ENCODE measurements at regions not wholly inside any gene's neighbourhood (a gene's known extent, or its start where the extent isn't known, plus 50 kb on each side); places are given as distances from the start of the nearest gene placed in this dataset.

GRCh38 chr10:8975535-8975934, 921.0 kb downstream of the GATA3 start:
- Histone ChIP-seq H3K4me1 (ENCODE audit: control insufficient read depth, low read depth, low read length) (no peaks in the 10 kb centered on the region), H3K27me3 (ENCODE audit: insufficient read depth, low read length, poor library complexity) (no peaks in the 10 kb centered on the region), H3K18ac (ENCODE audit: low read length) (no peak overlapping the region), H4K5ac (ENCODE audit: low read length) (no peak overlapping the region), H3K79me2 (ENCODE audit: control insufficient read depth, insufficient read depth, low read length) (no peaks in the 10 kb centered on the region), H3K9ac (ENCODE audit: low read length) (no peak overlapping the region), H4K8ac (ENCODE audit: low read depth, low read length) (no peak overlapping the region), H3K27ac (ENCODE audit: low read depth, low read length) (no peak overlapping the region), H3K4me3 (ENCODE audit: low read length) (no peak overlapping the region), H3K56ac (ENCODE audit: low read length) (no peak overlapping the region), H2AK5ac (ENCODE audit: low read length) (no peak overlapping the region), H2BK120ac (ENCODE audit: low read depth, low read length) (no peak overlapping the region), H3K36me3 (ENCODE audit: control insufficient read depth, insufficient read depth, low read length) (no peaks in the 10 kb centered on the region), H2BK5ac (ENCODE audit: low read length) (no peak overlapping the region), H3K4ac (ENCODE audit: low read depth, low read length) (no peak overlapping the region), H3K4me2 (ENCODE audit: low read length) (no peak overlapping the region), H2BK15ac (replicated peaks; ENCODE audit: low read depth) (no peak overlapping the region), H3K79me1 (ENCODE audit: low read length) (no peaks in the 10 kb centered on the region), H3K23ac (ENCODE audit: low read length) (no peak overlapping the region)
- DNase-seq, result peak; percentile 36
- WGBS (ENCODE audit: extremely low coverage, insufficient coverage, low lambda C conversion rate), result no CpG with 5 or more reads among the region's 4 CpGs

GRCh38 chr10:8978100-8978499, 923.6 kb downstream of the GATA3 start:
- no peak overlapping the region for H3K4ac ChIP-seq (ENCODE audit: low read depth, low read length)
- no peak overlapping the region for H3K18ac ChIP-seq (ENCODE audit: low read length)
- no peaks in the 10 kb centered on the region for H3K36me3 ChIP-seq (ENCODE audit: control insufficient read depth, insufficient read depth, low read length)
- no peak overlapping the region for H3K56ac ChIP-seq (ENCODE audit: low read length)
- H3K27me3 ChIP-seq (ENCODE audit: insufficient read depth, low read length, poor library complexity), result no peaks in the 10 kb centered on the region
- no peak overlapping the region for H3K4me3 ChIP-seq (ENCODE audit: low read length)
- H2BK5ac ChIP-seq (ENCODE audit: low read length), result no peak overlapping the region
- H2BK120ac ChIP-seq (ENCODE audit: low read depth, low read length), result no peak overlapping the region
- WGBS (ENCODE audit: extremely low coverage, insufficient coverage, low lambda C conversion rate), result no CpG with 5 or more reads among the region's 3 CpGs
- no peak overlapping the region for H4K5ac ChIP-seq (ENCODE audit: low read length)
- DNase-seq, result no peak
- no peak overlapping the region for H2BK15ac ChIP-seq (replicated peaks; ENCODE audit: low read depth)
- H3K27ac ChIP-seq (ENCODE audit: low read depth, low read length), result no peak overlapping the region
- H3K4me1 ChIP-seq (ENCODE audit: control insufficient read depth, low read depth, low read length), result no peaks in the 10 kb centered on the region
- no peak overlapping the region for H2AK5ac ChIP-seq (ENCODE audit: low read length)
- H4K8ac ChIP-seq (ENCODE audit: low read depth, low read length), result no peak overlapping the region
- no peak overlapping the region for H3K4me2 ChIP-seq (ENCODE audit: low read length)
- no peak overlapping the region for H3K9ac ChIP-seq (ENCODE audit: low read length)
- H3K23ac ChIP-seq (ENCODE audit: low read length), result no peak overlapping the region
- no peaks in the 10 kb centered on the region for H3K79me1 ChIP-seq (ENCODE audit: low read length)
- H3K79me2 ChIP-seq (ENCODE audit: control insufficient read depth, insufficient read depth, low read length), result no peaks in the 10 kb centered on the region

- Histone ChIP-seq H3K4me3 (ENCODE audit: low read length) (no peak overlapping the region), H2BK15ac (replicated peaks; ENCODE audit: low read depth) (no peak overlapping the region), H2BK120ac (ENCODE audit: low read depth, low read length) (no peak overlapping the region), H2BK5ac (ENCODE audit: low read length) (no peak overlapping the region), H2AK5ac (ENCODE audit: low read length) (no peak overlapping the region), H3K18ac (ENCODE audit: low read length) (no peak overlapping the region), H3K27ac (ENCODE audit: low read depth, low read length) (no peak overlapping the region), H3K79me1 (ENCODE audit: low read length) (no peaks in the 10 kb centered on the region), H3K27me3 (ENCODE audit: insufficient read depth, low read length, poor library complexity) (no peaks in the 10 kb centered on the region), H3K9ac (ENCODE audit: low read length) (no peak overlapping the region), H3K56ac (ENCODE audit: low read length) (no peak overlapping the region), H3K4me1 (ENCODE audit: control insufficient read depth, low read depth, low read length) (no peaks in the 10 kb centered on the region), H4K8ac (ENCODE audit: low read depth, low read length) (no peak overlapping the region), H3K4ac (ENCODE audit: low read depth, low read length) (no peak overlapping the region), H3K4me2 (ENCODE audit: low read length) (no peak overlapping the region), H3K36me3 (ENCODE audit: control insufficient read depth, insufficient read depth, low read length) (no peaks in the 10 kb centered on the region), H3K23ac (ENCODE audit: low read length) (no peak overlapping the region), H4K5ac (ENCODE audit: low read length) (no peak overlapping the region), H3K79me2 (ENCODE audit: control insufficient read depth, insufficient read depth, low read length) (no peaks in the 10 kb centered on the region)
- no peak for DNase-seq
- WGBS (ENCODE audit: extremely low coverage, insufficient coverage, low lambda C conversion rate), result no CpG with 5 or more reads among the region's 4 CpGs
These were observed 925.5 kb downstream of the GATA3 start for GRCh38 chr10:8979976-8980375.

- no peak overlapping the region for H3K27ac ChIP-seq (ENCODE audit: low read depth, low read length)
- H3K4ac ChIP-seq (ENCODE audit: low read depth, low read length), result no peak overlapping the region
- H2BK5ac ChIP-seq (ENCODE audit: low read length), result no peak overlapping the region
- H4K5ac ChIP-seq (ENCODE audit: low read length), result no peak overlapping the region
- DNase-seq, result no peak
- H3K27me3 ChIP-seq (ENCODE audit: insufficient read depth, low read length, poor library complexity), result no peaks in the 10 kb centered on the region
- H3K4me1 ChIP-seq (ENCODE audit: control insufficient read depth, low read depth, low read length), result no peaks in the 10 kb centered on the region
- H2AK5ac ChIP-seq (ENCODE audit: low read length), result no peak overlapping the region
- H2BK15ac ChIP-seq (replicated peaks; ENCODE audit: low read depth), result no peak overlapping the region
- H4K8ac ChIP-seq (ENCODE audit: low read depth, low read length), result no peak overlapping the region
- H3K18ac ChIP-seq (ENCODE audit: low read length), result no peak overlapping the region
- no peak overlapping the region for H3K23ac ChIP-seq (ENCODE audit: low read length)
- H3K4me3 ChIP-seq (ENCODE audit: low read length), result no peak overlapping the region
- H2BK120ac ChIP-seq (ENCODE audit: low read depth, low read length), result no peak overlapping the region
- no peak overlapping the region for H3K4me2 ChIP-seq (ENCODE audit: low read length)
- H3K79me2 ChIP-seq (ENCODE audit: control insufficient read depth, insufficient read depth, low read length), result no peaks in the 10 kb centered on the region
- no peaks in the 10 kb centered on the region for H3K79me1 ChIP-seq (ENCODE audit: low read length)
- H3K9ac ChIP-seq (ENCODE audit: low read length), result no peak overlapping the region
- no peak overlapping the region for H3K56ac ChIP-seq (ENCODE audit: low read length)
- WGBS (ENCODE audit: extremely low coverage, insufficient coverage, low lambda C conversion rate), result no CpG with 5 or more reads among the region's 2 CpGs
- no peaks in the 10 kb centered on the region for H3K36me3 ChIP-seq (ENCODE audit: control insufficient read depth, insufficient read depth, low read length)
These were observed 926.8 kb downstream of the GATA3 start for GRCh38 chr10:8981277-8981676.

GRCh38 chr10:8985651-8986050, 931.2 kb downstream of the GATA3 start:
- Histone ChIP-seq H2BK15ac (replicated peaks; ENCODE audit: low read depth) (no peak overlapping the region), H3K4ac (ENCODE audit: low read depth, low read length) (no peak overlapping the region), H3K9ac (ENCODE audit: low read length) (no peak overlapping the region), H3K79me2 (ENCODE audit: control insufficient read depth, insufficient read depth, low read length) (no peaks in the 10 kb centered on the region), H3K27ac (ENCODE audit: low read depth, low read length) (no peak overlapping the region), H3K36me3 (ENCODE audit: control insufficient read depth, insufficient read depth, low read length) (no peaks in the 10 kb centered on the region), H3K56ac (ENCODE audit: low read length) (no peak overlapping the region), H3K18ac (ENCODE audit: low read length) (no peak overlapping the region), H3K23ac (ENCODE audit: low read length) (no peak overlapping the region), H2BK120ac (ENCODE audit: low read depth, low read length) (no peak overlapping the region), H3K4me2 (ENCODE audit: low read length) (no peak overlapping the region), H3K4me3 (ENCODE audit: low read length) (no peak overlapping the region), H4K8ac (ENCODE audit: low read depth, low read length) (no peak overlapping the region), H3K4me1 (ENCODE audit: control insufficient read depth, low read depth, low read length) (no peaks in the 10 kb centered on the region), H2BK5ac (ENCODE audit: low read length) (no peak overlapping the region), H3K27me3 (ENCODE audit: insufficient read depth, low read length, poor library complexity) (no peaks in the 10 kb centered on the region), H4K5ac (ENCODE audit: low read length) (no peak overlapping the region), H2AK5ac (ENCODE audit: low read length) (no peak overlapping the region), H3K79me1 (ENCODE audit: low read length) (no peaks in the 10 kb centered on the region)
- DNase-seq, result no peak
- WGBS (ENCODE audit: extremely low coverage, insufficient coverage, low lambda C conversion rate), result no CpG with 5 or more reads among the region's 2 CpGs

GRCh38 chr10:8986975-8987374, 932.5 kb downstream of the GATA3 start:
- Histone ChIP-seq H3K18ac (ENCODE audit: low read length) (no peak overlapping the region), H2BK120ac (ENCODE audit: low read depth, low read length) (no peak overlapping the region), H2AK5ac (ENCODE audit: low read length) (no peak overlapping the region), H3K27ac (ENCODE audit: low read depth, low read length) (no peak overlapping the region), H3K4me1 (ENCODE audit: control insufficient read depth, low read depth, low read length) (no peaks in the 10 kb centered on the region), H3K79me1 (ENCODE audit: low read length) (no peaks in the 10 kb centered on the region), H2BK5ac (ENCODE audit: low read length) (no peak overlapping the region), H4K5ac (ENCODE audit: low read length) (no peak overlapping the region), H3K9ac (ENCODE audit: low read length) (no peak overlapping the region), H3K23ac (ENCODE audit: low read length) (no peak overlapping the region), H3K36me3 (ENCODE audit: control insufficient read depth, insufficient read depth, low read length) (no peaks in the 10 kb centered on the region), H3K56ac (ENCODE audit: low read length) (no peak overlapping the region), H3K27me3 (ENCODE audit: insufficient read depth, low read length, poor library complexity) (no peaks in the 10 kb centered on the region), H2BK15ac (replicated peaks; ENCODE audit: low read depth) (no peak overlapping the region), H3K4ac (ENCODE audit: low read depth, low read length) (no peak overlapping the region), H4K8ac (ENCODE audit: low read depth, low read length) (no peak overlapping the region), H3K79me2 (ENCODE audit: control insufficient read depth, insufficient read depth, low read length) (no peaks in the 10 kb centered on the region), H3K4me3 (ENCODE audit: low read length) (no peak overlapping the region), H3K4me2 (ENCODE audit: low read length) (no peak overlapping the region)
- no peak for DNase-seq
- no CpG with 5 or more reads among the region's 6 CpGs for WGBS (ENCODE audit: extremely low coverage, insufficient coverage, low lambda C conversion rate)

Data from mesendoderm (in vitro differentiated cells).